Epidermal melanocyte (primary cell): ENCODE measurements at regions not wholly inside any gene's neighbourhood (a gene's known extent, or its start where the extent isn't known, plus 50 kb on each side); places are given as distances from the start of the nearest gene placed in this dataset.
A peak's percentile ranks its signal among the peaks of the same experiment; 100 is the strongest.

ENCODE experiments used
- DNase-seq: peaks from one replicate; pipeline ENCODE4 v3.0.0; 2011; ENCODE audit warnings: low spot score; ENCODE audit not compliant: insufficient read length

GRCh38 chr9:118283488-118283887 lies 579.3 kb downstream of the TLR4 start:
- no peak for DNase-seq

- DNase-seq, result no peak
These were observed 585.9 kb downstream of the TLR4 start for GRCh38 chr9:118290116-118290515.

GRCh38 chr9:118295413-118295812 lies 591.2 kb downstream of the TLR4 start:
- no peak for DNase-seq

- no peak for DNase-seq
These were observed 598.5 kb downstream of the TLR4 start for GRCh38 chr9:118302721-118303120.

GRCh38 chr9:118303216-118303615 lies 599.0 kb downstream of the TLR4 start:
- DNase-seq, result no peak

GRCh38 chr9:118305331-118305730 lies 601.1 kb downstream of the TLR4 start:
- no peak for DNase-seq

- DNase-seq, result no peak
These were observed 602.6 kb downstream of the TLR4 start for GRCh38 chr9:118306801-118307200.

GRCh38 chr9:118313965-118314364 lies 609.8 kb downstream of the TLR4 start:
- no peak for DNase-seq

GRCh38 chr9:118316831-118317343 lies 612.7 kb downstream of the TLR4 start:
- DNase-seq, result no peak

GRCh38 chr9:118318770-118319431 lies 614.7 kb downstream of the TLR4 start:
- peak; percentile 14 for DNase-seq

GRCh38 chr9:118321788-118322187 lies 617.6 kb downstream of the TLR4 start:
- no peak for DNase-seq

- no peak for DNase-seq
These were observed 620.5 kb downstream of the TLR4 start for GRCh38 chr9:118324706-118325105.

GRCh38 chr9:118325757-118326156 lies 621.6 kb downstream of the TLR4 start:
- DNase-seq, result no peak

GRCh38 chr9:118326326-118326725 lies 622.1 kb downstream of the TLR4 start:
- no peak for DNase-seq

- no peak for DNase-seq
These were observed 626.2 kb downstream of the TLR4 start for GRCh38 chr9:118330191-118330986.

- no peak for DNase-seq
These were observed 627.4 kb downstream of the TLR4 start for GRCh38 chr9:118331622-118332045.

GRCh38 chr9:118336250-118336942 lies 632.2 kb downstream of the TLR4 start:
- no peak for DNase-seq

GRCh38 chr9:118336943-118337330 lies 632.7 kb downstream of the TLR4 start:
- DNase-seq, result no peak

- no peak for DNase-seq
These were observed 655.8 kb downstream of the TLR4 start for GRCh38 chr9:118360036-118360435.

GRCh38 chr9:118362123-118362522 lies 657.9 kb downstream of the TLR4 start:
- DNase-seq, result no peak

GRCh38 chr9:118362596-118362995 lies 658.4 kb downstream of the TLR4 start:
- DNase-seq, result no peak
